Activated CD4-positive, alpha-beta T cell treated with anti-CD3 and anti-CD28 coated beads, Interleukin-2, Interleukin-6, amounts not matched to agents 100 ng/mL and 50 ng/mL, durations not matched to agents 16 hours and 8 hours (primary cell): ENCODE measurements at regions not wholly inside any gene's neighbourhood (a gene's known extent, or its start where the extent isn't known, plus 50 kb on each side); places are given as distances from the start of the nearest gene placed in this dataset.

Experiments used
- DNase-seq: peaks from one replicate; pipeline ENCODE4 v3.0.0-alpha.2; 2020

DNA sequence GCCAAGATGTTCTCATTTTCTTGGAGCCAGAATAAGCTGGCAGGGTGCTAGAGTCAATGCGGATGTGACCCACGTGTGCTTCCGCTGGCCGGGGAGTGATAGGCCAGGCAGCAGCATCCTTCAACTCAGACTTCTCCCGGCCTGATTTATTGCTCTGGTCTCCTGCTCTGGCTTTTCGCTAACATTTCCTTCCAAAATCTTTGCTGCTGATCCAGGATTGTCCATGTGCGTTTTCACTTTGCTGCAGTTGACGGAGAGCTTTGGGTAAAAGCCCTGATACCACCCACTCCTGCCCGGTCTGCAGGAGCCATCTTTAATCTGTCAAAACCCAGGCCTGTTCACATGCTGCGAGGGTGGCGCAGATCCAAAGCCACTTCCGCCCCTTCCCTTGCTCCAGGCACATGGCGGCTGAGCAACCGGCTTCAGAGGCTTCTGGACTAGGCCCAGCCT, 106.8 kb downstream of the CYP26A1 start:
- DNase-seq = no peak

DNA sequence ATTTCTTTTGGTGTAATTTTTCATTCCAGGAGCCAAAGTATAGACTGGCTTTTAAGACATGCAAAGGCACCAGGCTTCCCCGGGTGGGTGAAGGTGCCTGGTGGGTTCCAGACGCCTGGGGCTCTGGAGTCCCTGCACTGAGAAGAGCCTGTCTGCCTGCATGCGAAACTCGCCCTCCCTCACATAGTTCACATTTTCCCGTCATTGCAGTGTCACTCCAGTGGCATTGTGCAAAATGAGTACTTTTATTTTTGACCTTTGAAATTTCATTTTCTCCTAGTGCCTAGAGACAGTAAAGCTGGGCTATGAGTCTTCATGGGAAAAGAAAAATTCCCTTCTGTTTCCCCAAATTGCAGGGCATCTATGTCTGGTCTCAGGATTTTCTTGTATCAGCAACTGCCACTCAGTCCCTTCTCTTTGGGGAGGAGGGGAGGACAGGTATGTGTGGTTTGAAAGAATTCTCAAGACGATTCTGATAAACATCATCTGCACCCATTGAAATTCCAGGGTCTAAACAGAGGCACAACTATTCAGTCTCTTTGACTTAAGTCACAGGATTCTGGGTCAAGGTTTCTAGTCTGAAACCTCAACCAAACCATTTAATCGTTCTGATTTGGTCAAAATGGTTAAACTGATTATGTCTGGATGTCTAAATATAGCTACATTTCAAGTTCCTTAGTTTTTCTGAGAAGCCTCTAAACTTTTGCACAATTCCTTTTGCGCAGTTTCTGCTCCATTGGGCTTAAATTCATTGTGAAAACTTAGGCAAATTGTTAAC, 107.8 kb downstream of the CYP26A1 start:
- no peak for DNase-seq

DNA sequence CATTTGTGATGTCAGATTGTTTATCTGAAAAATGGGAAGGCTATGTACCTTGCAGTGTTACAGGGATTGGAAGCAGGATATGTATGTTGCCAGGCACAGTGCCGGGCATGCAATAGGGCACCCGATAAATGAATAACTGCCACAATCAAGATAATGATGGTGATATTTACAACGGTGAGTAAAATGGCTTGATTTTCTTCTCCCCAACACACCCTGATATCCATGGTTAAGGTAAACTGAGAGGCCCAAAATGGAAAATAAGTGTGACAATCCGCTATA, 108.3 kb downstream of the CYP26A1 start:
- no peak for DNase-seq

DNA sequence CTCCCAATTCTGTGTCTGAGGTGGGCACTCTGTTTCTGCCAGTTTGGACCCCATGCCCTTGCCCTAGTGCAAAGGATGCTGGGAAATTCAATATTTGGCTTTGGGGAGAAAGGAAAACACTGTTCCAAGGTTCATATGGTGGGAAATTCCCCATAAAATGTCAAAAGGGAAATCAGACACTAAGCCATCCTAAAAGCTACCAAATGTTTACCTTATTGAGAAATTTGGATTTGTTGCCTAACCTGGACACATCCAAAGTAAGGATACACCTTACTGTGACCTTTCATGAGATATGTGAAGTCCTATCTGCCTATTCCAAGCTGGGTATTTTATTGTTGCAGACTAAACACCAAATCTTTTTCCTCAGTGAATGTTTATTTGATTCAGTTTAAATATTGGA, 109.1 kb downstream of the CYP26A1 start:
- no peak for DNase-seq

DNA sequence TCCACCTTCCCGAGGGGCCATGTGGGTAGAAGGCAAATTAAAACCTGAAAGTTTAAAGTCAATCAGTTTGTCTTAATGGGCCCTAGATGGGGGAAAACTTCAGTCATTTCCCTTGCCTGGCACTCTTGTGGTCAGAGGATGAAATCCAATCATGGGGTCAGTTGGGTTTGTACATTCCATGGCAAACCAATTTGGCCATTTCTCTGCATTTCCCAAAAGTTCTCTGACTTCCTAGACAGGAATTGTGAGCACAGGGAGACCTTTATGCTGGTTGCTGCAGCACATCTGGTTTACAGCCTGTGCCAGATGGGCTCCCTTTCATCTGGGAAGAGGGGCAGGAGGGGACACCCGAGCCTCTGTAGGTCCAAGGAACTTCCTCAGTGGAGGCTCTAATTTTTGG, 113.0 kb downstream of the CYP26A1 start:
- no peak for DNase-seq

DNA sequence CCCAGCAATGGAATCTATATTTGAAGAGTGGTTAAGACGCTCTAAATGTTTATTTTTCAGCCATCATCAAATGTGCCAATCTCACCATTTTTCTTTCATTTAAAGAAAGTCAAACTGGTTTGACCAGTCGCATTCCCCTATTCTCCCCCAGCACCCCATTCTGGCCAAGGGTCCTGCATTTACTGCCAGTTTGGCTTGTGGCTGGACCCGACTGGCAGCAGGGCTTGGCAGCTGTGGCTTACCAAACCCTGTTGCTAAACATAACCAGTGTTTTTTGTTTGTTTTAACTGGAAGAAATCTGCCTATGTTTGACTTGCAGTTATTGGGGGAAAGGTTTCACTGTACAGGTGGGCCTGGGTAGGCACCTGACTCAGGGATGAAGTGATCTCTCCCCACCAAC, 116.3 kb downstream of the CYP26A1 start:
- DNase-seq = no peak

DNA sequence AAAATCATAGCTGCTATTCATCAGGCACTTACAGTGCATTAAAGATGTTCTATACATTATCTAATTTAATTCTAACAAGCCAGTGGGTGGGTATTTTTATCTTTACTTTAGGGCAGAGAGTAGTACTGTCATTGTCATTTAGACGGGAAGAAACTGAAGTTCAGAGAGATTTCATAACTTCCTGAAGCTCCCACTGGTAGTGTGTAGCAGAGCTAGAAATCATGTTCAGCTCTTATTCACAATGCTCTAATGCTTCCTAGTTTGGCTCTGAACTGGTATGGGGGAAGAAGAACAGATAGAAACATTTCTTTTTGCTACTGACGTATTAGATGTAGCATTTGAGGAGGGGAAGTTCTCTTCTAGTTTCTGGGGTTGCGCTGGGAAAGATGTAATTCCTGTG, 116.7 kb downstream of the CYP26A1 start:
- no peak for DNase-seq

DNA sequence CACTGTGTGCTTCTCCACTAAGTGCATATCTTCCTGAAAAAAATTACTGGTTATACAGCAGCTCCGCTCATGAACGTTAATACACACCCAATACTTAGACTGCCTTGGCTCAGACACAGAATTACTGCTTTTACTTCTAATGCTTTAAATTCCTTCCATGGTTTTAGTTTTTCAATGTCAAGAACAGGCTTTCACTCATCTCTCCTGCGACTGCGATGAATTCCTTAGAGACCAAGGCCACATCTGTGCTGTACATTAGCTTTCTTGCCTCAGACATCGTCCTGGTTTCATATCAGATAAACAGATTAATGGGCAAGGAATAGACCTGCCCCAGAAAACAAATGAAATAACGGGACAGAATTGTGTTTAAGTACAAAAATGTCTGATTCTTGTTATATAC, 120.2 kb downstream of the CYP26A1 start:
- DNase-seq = no peak

DNA sequence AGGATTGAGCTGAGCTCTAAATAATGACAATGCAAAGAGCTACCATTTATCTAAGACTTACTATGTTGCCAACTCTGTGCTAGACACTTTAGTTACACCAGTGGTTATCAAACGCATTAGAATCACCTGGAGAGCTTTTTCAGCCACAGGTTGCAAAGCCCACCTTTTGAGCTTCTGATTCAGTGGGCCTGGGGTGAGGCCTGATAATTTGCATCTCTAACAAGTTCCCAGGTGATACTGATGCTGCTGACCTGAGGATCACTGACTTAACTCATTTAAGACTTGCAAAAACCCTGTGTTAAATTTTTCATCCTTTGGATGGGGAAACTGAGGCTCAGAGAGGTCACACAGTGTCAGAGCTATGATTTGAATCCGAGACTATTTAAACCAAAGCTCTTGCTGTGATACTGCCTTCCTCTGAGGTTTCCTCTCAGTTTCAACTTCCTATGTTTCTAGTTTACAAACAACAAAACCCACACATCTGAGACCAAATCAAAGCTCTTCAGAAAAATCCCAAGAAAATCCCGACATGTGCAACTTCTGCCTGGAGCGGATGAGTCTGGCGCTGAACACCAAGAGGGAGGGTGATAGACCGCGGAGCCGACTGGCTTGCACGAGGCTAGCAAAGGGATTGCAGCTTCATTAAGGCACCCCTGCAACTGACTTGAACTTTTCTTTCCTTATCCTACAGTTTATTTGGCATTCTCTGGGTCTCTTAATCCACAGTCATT, 124.9 kb downstream of the CYP26A1 start:
- DNase-seq = no peak

DNA sequence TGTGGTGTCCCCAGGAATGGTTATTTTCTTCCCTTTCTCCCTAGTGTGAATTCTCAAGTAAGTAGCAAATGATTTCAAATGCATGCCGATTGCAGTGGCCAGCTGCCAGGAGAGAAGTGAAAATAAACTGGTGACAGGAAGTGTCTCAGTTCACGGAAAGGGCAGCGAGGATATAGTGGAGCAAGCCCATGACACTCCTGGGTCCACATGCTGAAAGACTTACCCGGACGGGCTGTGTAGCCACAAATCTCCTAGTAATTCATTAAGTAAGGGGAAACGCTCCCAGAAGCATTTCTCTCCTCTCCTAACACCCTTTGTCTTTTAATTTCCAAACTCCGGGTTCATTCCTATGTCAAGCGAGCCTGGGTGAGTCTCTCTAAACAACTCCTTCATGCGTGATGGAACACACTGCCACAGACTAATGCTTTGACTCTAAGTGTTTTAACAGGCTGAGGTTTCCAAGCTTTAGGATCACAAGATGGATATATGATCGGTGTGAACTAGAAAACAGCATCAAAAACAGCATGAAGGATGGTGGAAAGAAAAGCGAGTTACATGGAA, 125.6 kb downstream of the CYP26A1 start:
- DNase-seq = no peak

DNA sequence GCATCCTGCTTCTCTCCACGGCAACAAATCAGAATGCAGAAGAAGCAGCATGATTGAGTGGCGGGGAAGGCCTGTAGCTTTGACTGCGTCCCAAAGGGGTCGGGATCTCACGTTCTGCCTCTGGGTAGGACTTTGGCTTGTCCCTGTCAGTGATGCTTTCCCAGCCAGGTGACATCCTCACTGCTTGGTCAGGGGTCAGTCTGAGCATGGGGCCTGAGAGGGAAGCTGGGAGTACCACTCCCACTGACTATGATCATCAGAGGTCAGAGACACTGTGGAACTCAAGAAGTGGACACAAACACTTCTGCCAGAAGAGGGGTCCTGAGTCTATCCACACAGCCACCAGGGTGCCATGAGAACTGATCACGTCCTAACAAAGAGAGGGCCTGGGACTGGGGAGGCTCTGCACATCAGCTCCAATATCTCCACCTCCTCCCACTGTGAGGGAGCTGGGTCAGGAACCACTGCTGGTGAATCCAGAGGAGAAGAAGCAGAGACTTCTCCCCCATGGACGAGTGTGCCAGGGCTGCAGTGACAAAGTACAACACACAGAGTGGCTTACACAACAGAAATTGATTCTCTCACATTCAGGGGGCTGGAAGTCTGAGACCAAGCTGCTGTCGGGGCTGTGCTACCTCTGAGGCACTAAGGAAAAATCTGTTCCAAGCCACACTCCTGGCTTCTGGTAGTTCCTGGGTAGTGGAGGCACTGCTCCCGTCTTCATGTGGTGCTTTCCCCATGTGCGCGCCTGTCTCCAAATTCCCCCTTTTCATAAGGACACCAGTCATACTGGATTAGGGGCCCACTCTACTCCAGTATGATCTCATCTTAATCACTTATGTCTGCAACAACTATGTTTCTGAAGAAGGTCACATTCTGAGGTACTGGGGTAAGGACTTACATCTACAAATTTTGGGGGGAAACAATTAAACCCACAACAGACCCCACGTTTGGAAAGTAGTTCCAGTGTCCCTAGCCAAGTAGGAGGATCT, 131.1 kb downstream of the CYP26A1 start:
- no peak for DNase-seq

DNA sequence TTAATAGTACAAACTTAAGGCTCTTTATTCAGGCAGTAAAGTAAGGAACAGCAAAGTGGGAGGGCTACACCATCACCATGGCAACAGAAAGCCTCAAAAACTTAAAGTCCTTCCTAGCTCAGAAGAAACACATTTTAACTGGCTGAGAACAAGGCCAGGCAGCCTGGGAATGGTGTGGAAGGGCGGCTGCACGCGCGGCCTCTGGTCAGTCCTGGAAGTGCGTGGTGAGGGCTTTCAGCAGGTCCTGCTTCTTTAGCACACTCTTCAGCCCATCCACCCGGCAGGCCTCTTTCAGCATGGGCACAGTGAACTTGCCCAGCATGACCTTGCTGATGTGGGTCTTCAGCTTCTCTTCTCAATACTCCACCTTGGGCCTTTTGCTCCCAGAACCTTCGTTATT, 133.0 kb downstream of the CYP26A1 start:
- DNase-seq = no peak

DNA sequence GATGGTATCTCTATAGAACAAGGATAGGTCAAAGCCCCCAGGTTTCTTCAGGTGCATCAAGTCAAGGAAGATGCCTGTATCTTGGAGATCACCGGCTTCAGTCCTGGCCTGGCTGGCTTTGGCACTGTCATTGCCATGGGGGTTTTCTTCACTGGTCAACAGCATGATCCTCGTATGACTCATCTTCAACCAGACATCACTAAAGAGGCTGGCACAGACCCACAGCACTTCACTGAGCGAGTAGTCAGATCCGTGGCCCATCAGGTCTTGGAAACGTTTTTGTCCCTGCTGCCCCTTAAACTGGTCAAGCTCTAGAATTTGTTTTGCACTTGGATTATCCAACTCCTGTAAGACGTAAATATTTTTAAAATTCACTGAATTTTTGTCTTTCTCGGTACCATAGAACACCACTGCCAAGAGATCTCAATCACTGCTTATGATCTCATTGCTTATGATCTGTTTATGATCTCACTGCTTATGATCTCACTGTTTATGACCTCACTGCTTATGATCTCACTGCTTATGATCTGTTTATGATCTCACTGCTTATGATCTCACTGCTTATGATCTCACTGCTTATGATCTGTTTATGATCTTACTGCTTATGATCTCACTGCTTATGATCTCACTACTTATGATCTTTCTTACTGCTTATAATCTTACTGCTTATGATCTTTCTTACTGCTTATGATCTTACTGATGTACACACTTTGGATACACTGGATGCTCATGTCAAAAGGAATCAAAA, 135.2 kb downstream of the CYP26A1 start:
- no peak for DNase-seq

DNA sequence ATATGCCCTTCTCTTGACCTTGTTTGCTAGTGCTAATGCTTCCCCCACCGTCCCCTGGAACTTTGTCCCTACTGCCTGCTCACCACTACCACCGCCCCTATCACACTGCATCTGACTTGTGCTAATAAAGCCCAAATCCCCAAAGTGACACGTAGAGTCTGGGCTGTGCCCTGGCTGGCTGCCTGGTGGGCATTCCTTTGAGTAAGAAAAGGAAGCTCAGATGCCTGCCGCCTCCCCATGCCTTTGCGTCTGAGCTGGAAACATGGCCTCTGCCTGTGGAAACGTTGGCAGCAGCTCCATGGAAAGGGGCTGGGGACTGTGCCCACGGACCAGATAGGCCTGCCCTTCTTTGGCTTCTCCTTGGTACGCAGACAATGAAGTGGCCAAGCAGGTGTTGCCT, 138.3 kb downstream of the CYP26A1 start:
- no peak for DNase-seq

DNA sequence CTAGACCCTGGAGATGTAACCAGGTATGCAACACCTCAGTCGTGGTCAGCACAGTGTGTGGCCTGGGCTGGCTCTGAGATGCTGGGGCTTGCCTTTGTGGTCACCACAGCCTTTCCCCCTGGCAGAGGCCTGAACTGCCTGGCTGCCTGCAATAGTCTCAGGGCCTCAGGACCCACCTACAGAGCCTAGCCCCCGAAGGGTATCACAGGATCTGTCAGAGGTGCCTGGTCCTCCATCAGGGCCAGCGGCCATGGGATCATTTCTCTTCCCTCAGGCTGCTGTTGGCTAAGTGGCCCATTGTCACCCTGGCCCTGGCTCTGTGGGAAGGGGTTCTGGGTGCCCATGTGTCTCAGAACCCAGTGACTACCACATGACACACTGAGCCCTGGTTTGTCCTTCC, 141.6 kb downstream of the CYP26A1 start:
- DNase-seq = no peak

DNA sequence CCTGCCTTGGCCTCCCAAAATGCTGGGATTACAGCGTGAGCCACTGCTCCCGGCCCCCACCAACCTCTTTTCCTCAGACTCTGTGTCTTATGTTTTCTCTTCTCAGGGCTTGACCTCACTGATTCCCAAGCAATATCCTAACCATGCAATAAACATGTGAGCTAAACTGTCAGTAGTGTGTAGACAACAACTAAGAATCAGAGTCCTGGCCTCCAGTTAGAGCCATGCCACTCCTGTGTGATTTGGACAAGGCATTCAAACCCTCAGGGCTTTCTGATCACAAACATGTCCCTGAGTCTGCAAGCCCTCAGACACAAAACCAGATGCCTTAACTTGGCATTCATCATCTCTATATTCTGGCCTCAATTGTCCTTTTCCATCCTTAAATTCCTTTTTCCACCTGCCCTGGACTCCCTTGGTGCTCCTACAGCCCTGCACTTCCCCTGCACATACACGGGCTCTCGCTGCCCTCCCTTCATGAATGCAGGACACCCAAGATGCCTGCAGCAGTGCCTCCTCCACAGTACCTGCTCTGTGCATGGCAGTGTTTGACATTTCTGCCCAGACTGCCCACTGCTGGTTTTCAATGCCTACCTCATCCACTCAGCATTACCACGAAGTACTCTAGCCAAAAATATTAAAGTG, 142.8 kb downstream of the CYP26A1 start:
- no peak for DNase-seq

DNA sequence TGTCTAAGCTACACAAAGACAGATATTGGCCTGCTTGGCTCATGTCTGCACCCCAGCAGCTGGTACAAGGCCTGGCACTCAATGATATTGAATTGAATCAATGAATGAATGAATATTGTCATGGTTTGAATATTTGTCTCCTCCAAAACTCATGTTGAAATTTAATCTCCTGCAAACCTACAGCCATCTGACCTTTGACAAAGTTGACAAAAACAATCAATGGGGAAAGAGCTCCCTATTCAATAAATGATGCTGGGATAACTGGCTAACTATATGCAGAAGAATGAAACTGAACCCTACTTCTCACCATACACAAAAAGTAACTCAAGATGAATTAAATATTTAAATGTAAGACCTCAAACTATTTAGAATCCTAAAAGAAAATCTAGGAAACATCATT, 144.7 kb downstream of the CYP26A1 start:
- no peak for DNase-seq

DNA sequence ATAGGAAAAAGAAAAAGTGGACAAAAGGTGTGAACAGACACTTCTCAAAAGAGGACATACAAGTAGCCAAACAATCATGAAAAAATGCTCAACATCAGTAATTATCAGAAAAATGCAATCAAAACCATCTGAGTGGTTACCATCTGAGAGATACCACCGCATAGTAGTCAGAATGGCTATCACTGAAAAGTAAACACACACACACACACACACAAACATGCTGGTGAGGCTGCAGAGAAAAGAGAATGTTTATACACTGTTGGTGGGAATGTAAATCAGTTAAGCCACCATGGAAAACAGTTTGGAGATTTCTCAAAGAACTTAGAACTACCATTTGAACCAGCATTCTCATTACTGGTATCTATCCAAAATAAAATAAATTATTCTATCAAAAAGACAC, 145.7 kb downstream of the CYP26A1 start:
- DNase-seq = no peak

DNA sequence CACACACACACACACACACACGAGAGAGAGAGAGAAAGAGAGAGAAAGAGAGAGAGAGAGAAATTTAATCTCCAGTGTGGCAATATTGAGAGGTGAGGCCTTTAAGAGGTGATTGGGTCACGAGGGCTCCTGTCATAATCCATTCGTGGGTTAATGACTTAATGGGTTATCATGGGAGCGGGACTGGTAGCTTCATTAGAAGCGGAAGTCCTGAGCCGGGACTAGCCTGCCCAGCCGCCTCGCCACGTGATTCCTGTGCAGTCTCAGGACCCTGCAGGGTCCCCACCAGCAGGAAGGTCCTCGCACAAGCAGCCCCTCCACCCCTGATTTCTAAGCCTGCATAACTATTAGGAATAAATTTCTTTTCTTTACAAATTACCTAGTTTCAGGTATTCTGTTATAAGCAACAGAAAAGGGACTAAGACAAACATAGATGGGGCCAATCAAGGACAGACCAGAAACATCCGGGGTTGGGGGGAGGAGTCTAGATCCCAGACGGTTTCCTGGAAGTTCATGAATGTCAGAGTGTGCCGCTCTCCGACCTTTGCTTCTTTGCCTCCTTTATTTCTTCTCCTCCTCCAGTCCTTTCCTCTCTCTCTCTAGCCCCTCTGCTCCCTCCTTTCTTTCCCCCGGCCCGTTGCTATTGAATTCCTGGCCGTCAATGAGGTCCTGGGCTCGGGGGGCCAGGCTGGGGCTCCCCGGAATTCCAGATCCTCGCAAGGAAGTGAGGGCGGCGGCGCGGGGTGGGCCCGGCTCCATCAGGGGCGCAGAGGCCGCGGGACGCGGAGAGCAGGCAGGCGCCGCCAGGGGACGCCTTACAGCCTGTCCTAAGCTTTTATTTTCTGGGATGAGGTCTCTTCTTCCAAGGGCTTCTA, 146.8 kb downstream of the CYP26A1 start:
- no peak for DNase-seq

DNA sequence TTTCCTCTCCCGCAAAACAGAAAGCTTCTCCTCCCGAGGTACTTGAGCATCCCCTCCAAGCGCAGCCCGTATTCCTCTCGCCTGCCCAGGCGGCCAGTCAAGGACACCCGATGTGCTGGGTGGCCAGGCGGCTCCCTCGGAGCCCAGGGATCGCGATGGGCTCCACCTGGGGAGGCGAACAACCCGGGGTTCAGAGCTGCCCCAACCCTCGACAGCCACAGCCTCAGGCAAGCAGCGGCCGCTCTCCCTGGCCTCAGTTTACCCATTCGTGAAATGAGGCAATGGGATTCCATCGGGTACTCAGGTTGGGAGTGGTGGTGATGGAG, 147.4 kb downstream of the CYP26A1 start:
- DNase-seq = no peak

DNA sequence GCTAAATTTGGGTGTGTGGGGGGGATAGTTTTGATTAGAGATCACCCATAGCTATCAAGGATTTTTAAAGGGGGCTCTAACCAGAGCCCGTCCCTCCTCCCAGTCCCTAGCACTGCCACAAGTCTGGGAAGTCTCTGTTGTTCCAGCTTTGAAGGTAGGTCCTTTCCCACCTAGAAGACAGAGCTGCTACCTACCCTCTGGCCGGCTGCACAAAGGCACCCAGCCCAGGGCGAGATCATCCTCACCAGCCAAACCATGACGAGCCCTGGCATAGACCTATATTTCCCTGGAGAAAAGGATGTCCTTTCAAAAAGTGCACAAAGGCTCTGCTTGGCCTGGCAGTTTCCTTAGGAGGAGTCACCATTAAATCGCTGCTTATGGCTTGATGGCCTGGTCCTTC, 147.8 kb downstream of the CYP26A1 start:
- DNase-seq = no peak
